ENCODE measurements at regions not wholly inside any gene's neighbourhood (a gene's known extent, or its start where the extent isn't known, plus 50 kb on each side); places are given as distances from the start of the nearest gene placed in this dataset.

- H3K27ac ChIP-seq: no peak overlapping the region
- CTCF ChIA-PET: no interaction called here
Measured at GRCh38 chr11:33480626-33481025, 220.0 kb downstream of the C11orf91 start.

DNA sequence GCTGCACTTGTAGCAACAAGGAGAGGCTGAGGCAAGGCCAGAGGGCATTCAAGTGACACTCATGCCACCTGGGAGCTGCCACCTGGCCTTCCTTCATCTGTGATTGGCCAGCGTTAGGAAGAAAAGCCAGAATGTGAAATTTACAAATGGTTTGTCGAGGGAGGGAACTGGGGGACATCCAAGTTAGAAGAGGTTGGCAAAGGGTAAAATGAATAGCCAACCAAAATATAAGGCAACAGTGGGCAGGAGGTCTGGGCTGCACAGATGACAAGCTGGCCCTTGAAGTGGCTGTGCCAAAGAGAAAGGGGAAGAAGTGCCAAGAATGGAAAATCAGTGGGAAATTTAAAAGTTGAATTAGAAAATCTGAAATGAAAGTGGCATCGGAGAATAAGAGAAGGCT lies 221.4 kb downstream of the C11orf91 start:
- POLR2A ChIA-PET (ENCODE audit: low non-redundant PET): no interaction called here
- CTCF ChIA-PET: interaction anchor here (1.0 kb wide), 1 partner anchor 156 kb away, joined by 3 read pairs; no protein-coding TSS in a partner anchor
- TF ChIP-seq, protein P1, sequence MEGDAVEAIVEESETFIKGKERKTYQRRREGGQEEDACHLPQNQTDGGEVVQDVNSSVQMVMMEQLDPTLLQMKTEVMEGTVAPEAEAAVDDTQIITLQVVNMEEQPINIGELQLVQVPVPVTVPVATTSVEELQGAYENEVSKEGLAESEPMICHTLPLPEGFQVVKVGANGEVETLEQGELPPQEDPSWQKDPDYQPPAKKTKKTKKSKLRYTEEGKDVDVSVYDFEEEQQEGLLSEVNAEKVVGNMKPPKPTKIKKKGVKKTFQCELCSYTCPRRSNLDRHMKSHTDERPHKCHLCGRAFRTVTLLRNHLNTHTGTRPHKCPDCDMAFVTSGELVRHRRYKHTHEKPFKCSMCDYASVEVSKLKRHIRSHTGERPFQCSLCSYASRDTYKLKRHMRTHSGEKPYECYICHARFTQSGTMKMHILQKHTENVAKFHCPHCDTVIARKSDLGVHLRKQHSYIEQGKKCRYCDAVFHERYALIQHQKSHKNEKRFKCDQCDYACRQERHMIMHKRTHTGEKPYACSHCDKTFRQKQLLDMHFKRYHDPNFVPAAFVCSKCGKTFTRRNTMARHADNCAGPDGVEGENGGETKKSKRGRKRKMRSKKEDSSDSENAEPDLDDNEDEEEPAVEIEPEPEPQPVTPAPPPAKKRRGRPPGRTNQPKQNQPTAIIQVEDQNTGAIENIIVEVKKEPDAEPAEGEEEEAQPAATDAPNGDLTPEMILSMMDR (conservative IDR thresholded peaks at IDR 0.05; ENCODE audit: low read depth): no peak
- no peak for DNase-seq (ENCODE audit: low spot score)
- H3K27ac ChIP-seq: no peak overlapping the region

More at GRCh38 chr11:33480626-33481025, 220.0 kb downstream of the C11orf91 start:
- DNase-seq (ENCODE audit: low spot score): no peak
- POLR2A ChIA-PET (ENCODE audit: low non-redundant PET): no interaction called here
- TF ChIP-seq, protein P1 (conservative IDR thresholded peaks at IDR 0.05; ENCODE audit: low read depth): no peak

DNA sequence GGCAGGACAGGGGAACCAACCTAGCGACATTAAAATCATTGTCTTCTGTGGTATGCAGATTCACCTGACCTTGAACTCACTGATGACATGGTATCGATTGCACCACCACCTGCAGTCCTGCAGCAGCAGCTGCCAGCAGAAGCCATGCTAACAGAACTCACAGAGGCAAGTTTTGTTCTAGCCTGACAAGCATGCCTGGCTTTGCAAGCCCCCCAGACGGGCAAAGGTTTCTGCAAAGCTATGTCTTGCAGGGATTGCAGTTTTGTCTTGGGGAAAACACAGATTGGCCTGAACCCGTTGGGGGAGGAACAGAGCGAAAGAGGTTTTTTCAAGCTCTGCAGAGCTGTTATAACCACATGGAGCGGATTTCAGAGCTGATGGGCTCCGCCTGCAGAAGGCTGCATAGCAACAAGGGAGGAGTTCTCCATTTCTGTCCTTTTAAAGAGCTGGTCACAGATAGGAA lies 221.0 kb downstream of the HIPK3 start:
- H3K27ac ChIP-seq: no peak overlapping the region
- ChIA-PET POLR2A (ENCODE audit: low non-redundant PET) (no interaction called here), CTCF (interaction anchor here (0.7 kb wide), 1 partner anchor 9 kb away, joined by 3 read pairs; no protein-coding TSS in a partner anchor)
- TF ChIP-seq, protein P1 (conservative IDR thresholded peaks at IDR 0.05; ENCODE audit: low read depth): no peak
- DNase-seq (ENCODE audit: low spot score): no peak

GRCh38 chr11:33476945-33477606 lies 219.9 kb downstream of the HIPK3 start:
- TF ChIP-seq, protein P1 (conservative IDR thresholded peaks at IDR 0.05; ENCODE audit: low read depth): no peak
- CTCF ChIA-PET: interaction anchor here (0.6 kb wide), 1 partner anchor 597 kb away, joined by 3 read pairs; no protein-coding TSS in a partner anchor
- no peak for DNase-seq (ENCODE audit: low spot score)

GRCh38 chr11:33475993-33476392 lies 218.8 kb downstream of the HIPK3 start:
- no peak for DNase-seq (ENCODE audit: low spot score)
- POLR2A ChIA-PET (ENCODE audit: low non-redundant PET): no interaction called here
- no peak overlapping the region for H3K27ac ChIP-seq
- CTCF ChIA-PET: no interaction called here
- TF ChIP-seq, protein P1 (conservative IDR thresholded peaks at IDR 0.05; ENCODE audit: low read depth): no peak

More at GRCh38 chr11:33476945-33477606, 219.9 kb downstream of the HIPK3 start:
- no peak overlapping the region for H3K27ac ChIP-seq
- POLR2A ChIA-PET (ENCODE audit: low non-redundant PET): no interaction called here

DNA sequence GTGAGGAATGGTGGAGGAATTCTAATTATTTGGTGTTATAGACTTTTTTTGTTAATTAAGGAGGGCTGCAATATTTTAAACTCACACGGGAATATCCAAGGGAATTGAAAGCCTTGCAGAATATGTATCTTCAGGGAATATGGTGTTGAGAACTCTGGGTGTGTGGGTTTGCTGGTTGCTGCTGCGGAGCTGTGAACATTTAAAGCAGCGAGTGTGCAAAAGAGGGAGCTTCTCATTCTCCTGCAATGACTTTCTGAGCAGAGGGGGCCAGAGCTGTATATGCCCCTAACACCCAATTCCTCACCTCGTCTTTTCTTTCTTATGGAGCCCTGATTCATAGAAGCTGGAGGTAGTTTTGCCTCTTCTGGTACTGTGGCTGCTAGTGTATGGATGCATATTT lies 217.7 kb downstream of the HIPK3 start:
- no peak overlapping the region for H3K27ac ChIP-seq
- CTCF ChIA-PET: interaction anchor here (0.7 kb wide), 1 partner anchor 215 kb away, joined by 3 read pairs; no protein-coding TSS in a partner anchor
- no peak for DNase-seq (ENCODE audit: low spot score)
- POLR2A ChIA-PET (ENCODE audit: low non-redundant PET): no interaction called here
- TF ChIP-seq, protein P1 (conservative IDR thresholded peaks at IDR 0.05; ENCODE audit: low read depth): no peak
